ENCODE measurements at regions not wholly inside any gene's neighbourhood (a gene's known extent, or its start where the extent isn't known, plus 50 kb on each side); places are given as distances from the start of the nearest gene placed in this dataset.

- Histone ChIP-seq H3K9me3 (replicated peaks) (no peaks in the 10 kb centered on the region), H3K4me3 (no peak overlapping the region), H3K4me1 (no peaks in the 10 kb centered on the region), H3K36me3 (no peaks in the 10 kb centered on the region), H3K27ac (replicated peaks) (no peak overlapping the region), H3K27me3 (ENCODE audit: low read depth) (no peaks in the 10 kb centered on the region)
- no peak for TF ChIP-seq CTCF (IDR thresholded peaks at IDR 0.05; ENCODE audit: borderline replicate concordance)
- intact Hi-C loops (cut with micrococcal nuclease): no loop called here
- no peak for DNase-seq
These were observed 1095.2 kb downstream of the GRIK2 start for GRCh38 chr6:102488729-102489128.

GRCh38 chr6:102485480-102485879 is 1092.0 kb downstream of the GRIK2 start:
- Histone ChIP-seq H3K9me3 (replicated peaks) (no peaks in the 10 kb centered on the region), H3K27ac (replicated peaks) (no peak overlapping the region)

GRCh38 chr6:102474041-102474807 is 1080.7 kb downstream of the GRIK2 start:
- Histone ChIP-seq H3K27ac (replicated peaks) (no peak overlapping the region), H3K4me1 (no peaks in the 10 kb centered on the region), H3K4me3 (no peak overlapping the region), H3K9me3 (replicated peaks) (peaks cover 11% of the 10 kb centered on the region), H3K27me3 (ENCODE audit: low read depth) (no peaks in the 10 kb centered on the region), H3K36me3 (no peaks in the 10 kb centered on the region)
- intact Hi-C loops (cut with micrococcal nuclease): no loop called here
- DNase-seq: no peak
- no peak for TF ChIP-seq CTCF (IDR thresholded peaks at IDR 0.05; ENCODE audit: borderline replicate concordance)

More at GRCh38 chr6:102485480-102485879, 1092.0 kb downstream of the GRIK2 start:
- no peak for TF ChIP-seq CTCF (IDR thresholded peaks at IDR 0.05; ENCODE audit: borderline replicate concordance)
- H3K4me1 ChIP-seq: no peaks in the 10 kb centered on the region
- intact Hi-C loops (cut with micrococcal nuclease): no loop called here
- no peaks in the 10 kb centered on the region for H3K27me3 ChIP-seq (ENCODE audit: low read depth)
- H3K36me3 ChIP-seq: no peaks in the 10 kb centered on the region
- DNase-seq: no peak
- H3K4me3 ChIP-seq: no peak overlapping the region

GRCh38 chr6:102458990-102459389 is 1065.5 kb downstream of the GRIK2 start:
- H3K9me3 ChIP-seq (replicated peaks): peaks cover 19% of the 10 kb centered on the region
- no peak overlapping the region for H3K27ac ChIP-seq (replicated peaks)
- TF ChIP-seq CTCF (IDR thresholded peaks at IDR 0.05; ENCODE audit: borderline replicate concordance): no peak
- no peaks in the 10 kb centered on the region for H3K36me3 ChIP-seq
- intact Hi-C loops (cut with micrococcal nuclease): no loop called here
- DNase-seq: no peak
- no peaks in the 10 kb centered on the region for H3K27me3 ChIP-seq (ENCODE audit: low read depth)
- H3K4me1 ChIP-seq: no peaks in the 10 kb centered on the region
- H3K4me3 ChIP-seq: no peak overlapping the region

- no peaks in the 10 kb centered on the region for H3K4me1 ChIP-seq
- H3K36me3 ChIP-seq: no peaks in the 10 kb centered on the region
- intact Hi-C loops (cut with micrococcal nuclease): no loop called here
- H3K27me3 ChIP-seq (ENCODE audit: low read depth): no peaks in the 10 kb centered on the region
- H3K9me3 ChIP-seq (replicated peaks): peaks cover 5% of the 10 kb centered on the region
- H3K4me3 ChIP-seq: no peak overlapping the region
- no peak for DNase-seq
- no peak for TF ChIP-seq CTCF (IDR thresholded peaks at IDR 0.05; ENCODE audit: borderline replicate concordance)
- H3K27ac ChIP-seq (replicated peaks): no peak overlapping the region
These were observed 1044.7 kb downstream of the GRIK2 start for GRCh38 chr6:102438171-102438570.

All from left ventricle myocardium inferior (tissue), 1 donor.